ENCODE measurements at regions not wholly inside any gene's neighbourhood (a gene's known extent, or its start where the extent isn't known, plus 50 kb on each side); places are given as distances from the start of the nearest gene placed in this dataset.
"Not testable (repeated sequence)": the region's sequence is repeated elsewhere in the genome, so short reads cannot be mapped to it uniquely, and the experiment has no call there.

GRCh38 chr9:104195142-104195541, 101.0 kb downstream of the SMC2 start:
- DNase-seq (ENCODE audit: low read depth in 1 of 2, low spot score in 1 of 2); in situ Hi-C loops (cut with HindIII; ENCODE audit: low pct_unique_long_range_greater_than_20kb, low sequenced_read_pairs): not testable (repeated sequence)

- in situ Hi-C loops (cut with HindIII; ENCODE audit: low pct_unique_long_range_greater_than_20kb, low sequenced_read_pairs) = no loop called here
- DNase-seq (ENCODE audit: low read depth in 1 of 2, low spot score in 1 of 2) = no peak
- TF ChIP-seq JUND (IDR thresholded peaks at IDR 0.05; ENCODE audit: low read depth) = no peak
Measured at GRCh38 chr9:104200456-104200994, 106.4 kb downstream of the SMC2 start.

- in situ Hi-C loops (cut with HindIII; ENCODE audit: low pct_unique_long_range_greater_than_20kb, low sequenced_read_pairs) = no loop called here
Measured at GRCh38 chr9:104206766-104207165, 112.7 kb downstream of the SMC2 start.

GRCh38 chr9:104209387-104209786, 115.3 kb downstream of the SMC2 start:
- in situ Hi-C loops (cut with HindIII; ENCODE audit: low pct_unique_long_range_greater_than_20kb, low sequenced_read_pairs) = no loop called here
- no peak for DNase-seq (ENCODE audit: low read depth in 1 of 2, low spot score in 1 of 2)
- no peak for TF ChIP-seq JUND (IDR thresholded peaks at IDR 0.05; ENCODE audit: low read depth)

More at GRCh38 chr9:104206766-104207165, 112.7 kb downstream of the SMC2 start:
- no peak for DNase-seq (ENCODE audit: low read depth in 1 of 2, low spot score in 1 of 2)
- no peak for TF ChIP-seq JUND (IDR thresholded peaks at IDR 0.05; ENCODE audit: low read depth)

GRCh38 chr9:104227108-104227507, 133.0 kb downstream of the SMC2 start:
- TF ChIP-seq JUND (IDR thresholded peaks at IDR 0.05; ENCODE audit: low read depth) = no peak
- DNase-seq (ENCODE audit: low read depth in 1 of 2, low spot score in 1 of 2) = no peak
- in situ Hi-C loops (cut with HindIII; ENCODE audit: low pct_unique_long_range_greater_than_20kb, low sequenced_read_pairs) = no loop called here

GRCh38 chr9:104232781-104233341, 138.8 kb downstream of the SMC2 start:
- no peak for DNase-seq (ENCODE audit: low read depth in 1 of 2, low spot score in 1 of 2)
- in situ Hi-C loops (cut with HindIII; ENCODE audit: low pct_unique_long_range_greater_than_20kb, low sequenced_read_pairs) = no loop called here
- TF ChIP-seq JUND (IDR thresholded peaks at IDR 0.05; ENCODE audit: low read depth) = no peak

- no peak for DNase-seq (ENCODE audit: low read depth in 1 of 2, low spot score in 1 of 2)
- in situ Hi-C loops (cut with HindIII; ENCODE audit: low pct_unique_long_range_greater_than_20kb, low sequenced_read_pairs) = no loop called here
- no peak for TF ChIP-seq JUND (IDR thresholded peaks at IDR 0.05; ENCODE audit: low read depth)
Measured at GRCh38 chr9:104233366-104233765, 139.3 kb downstream of the SMC2 start.

GRCh38 chr9:104234632-104235337, 140.7 kb downstream of the SMC2 start:
- in situ Hi-C loops (cut with HindIII; ENCODE audit: low pct_unique_long_range_greater_than_20kb, low sequenced_read_pairs); DNase-seq (ENCODE audit: low read depth in 1 of 2, low spot score in 1 of 2): not testable (repeated sequence)

GRCh38 chr9:104235347-104236120, 141.4 kb downstream of the SMC2 start:
- in situ Hi-C loops (cut with HindIII; ENCODE audit: low pct_unique_long_range_greater_than_20kb, low sequenced_read_pairs); DNase-seq (ENCODE audit: low read depth in 1 of 2, low spot score in 1 of 2): not testable (repeated sequence)

GRCh38 chr9:104238668-104239067, 144.6 kb downstream of the SMC2 start:
- in situ Hi-C loops (cut with HindIII; ENCODE audit: low pct_unique_long_range_greater_than_20kb, low sequenced_read_pairs) = no loop called here
- no peak for DNase-seq (ENCODE audit: low read depth in 1 of 2, low spot score in 1 of 2)
- TF ChIP-seq JUND (IDR thresholded peaks at IDR 0.05; ENCODE audit: low read depth) = no peak

- in situ Hi-C loops (cut with HindIII; ENCODE audit: low pct_unique_long_range_greater_than_20kb, low sequenced_read_pairs) = no loop called here
- TF ChIP-seq JUND (IDR thresholded peaks at IDR 0.05; ENCODE audit: low read depth) = no peak
- no peak for DNase-seq (ENCODE audit: low read depth in 1 of 2, low spot score in 1 of 2)
Measured at GRCh38 chr9:104240890-104241289, 146.8 kb downstream of the SMC2 start.

GRCh38 chr9:104245925-104246324, 151.8 kb downstream of the SMC2 start:
- no peak for DNase-seq (ENCODE audit: low read depth in 1 of 2, low spot score in 1 of 2)
- TF ChIP-seq JUND (IDR thresholded peaks at IDR 0.05; ENCODE audit: low read depth) = no peak

GRCh38 chr9:104247899-104248460, 153.9 kb downstream of the SMC2 start:
- in situ Hi-C loops (cut with HindIII; ENCODE audit: low pct_unique_long_range_greater_than_20kb, low sequenced_read_pairs) = no loop called here
- no peak for DNase-seq (ENCODE audit: low read depth in 1 of 2, low spot score in 1 of 2)
- no peak for TF ChIP-seq JUND (IDR thresholded peaks at IDR 0.05; ENCODE audit: low read depth)

More at GRCh38 chr9:104245925-104246324, 151.8 kb downstream of the SMC2 start:
- in situ Hi-C loops (cut with HindIII; ENCODE audit: low pct_unique_long_range_greater_than_20kb, low sequenced_read_pairs) = no loop called here
